Activated CD4-positive, CD25-positive, alpha-beta regulatory T cell (primary cell): ENCODE measurements at regions not wholly inside any gene's neighbourhood (a gene's known extent, or its start where the extent isn't known, plus 50 kb on each side); places are given as distances from the start of the nearest gene placed in this dataset.
"Not testable (repeated sequence)": the region's sequence is repeated elsewhere in the genome, so short reads cannot be mapped to it uniquely, and the experiment has no call there.

ENCODE experiments used
- DNase-seq, 4 experiments: peaks; one replicate each; lab custom pipeline; 2025; lab: John Stamatoyannopoulos, UW

DNA sequence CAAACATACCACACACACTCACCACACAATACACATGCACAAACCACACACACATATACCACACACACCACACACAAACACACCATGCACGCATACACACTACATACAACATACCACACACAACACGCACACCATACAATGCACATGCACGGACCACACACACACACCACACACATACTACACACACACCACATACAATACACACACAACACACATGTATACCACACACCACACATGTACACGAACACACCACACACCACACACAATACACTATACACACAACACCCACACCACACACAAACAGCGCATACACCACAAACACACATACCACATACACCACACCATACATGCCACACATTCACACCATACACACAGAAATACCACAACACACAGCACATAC is 480.3 kb downstream of the DIRAS2 start:
- DNase-seq, result no peak

DNA sequence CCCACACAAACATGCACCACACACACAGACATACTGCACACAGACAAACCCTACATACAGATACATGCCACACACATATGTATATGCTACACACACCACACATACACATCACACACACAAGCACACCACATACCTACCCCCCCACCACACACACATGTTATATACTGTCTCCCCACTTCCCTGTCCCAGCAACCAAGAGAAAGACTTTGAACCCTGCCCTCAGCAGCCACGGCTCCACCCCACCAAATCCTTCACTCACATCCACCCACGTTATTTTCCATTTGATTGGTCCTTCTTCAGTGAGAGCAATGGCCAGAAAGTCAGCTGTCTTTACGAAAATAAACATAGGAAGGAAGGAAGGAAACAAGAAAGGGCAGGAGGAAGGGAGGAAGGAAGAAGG is 479.8 kb downstream of the DIRAS2 start:
- DNase-seq, result no peak

DNA sequence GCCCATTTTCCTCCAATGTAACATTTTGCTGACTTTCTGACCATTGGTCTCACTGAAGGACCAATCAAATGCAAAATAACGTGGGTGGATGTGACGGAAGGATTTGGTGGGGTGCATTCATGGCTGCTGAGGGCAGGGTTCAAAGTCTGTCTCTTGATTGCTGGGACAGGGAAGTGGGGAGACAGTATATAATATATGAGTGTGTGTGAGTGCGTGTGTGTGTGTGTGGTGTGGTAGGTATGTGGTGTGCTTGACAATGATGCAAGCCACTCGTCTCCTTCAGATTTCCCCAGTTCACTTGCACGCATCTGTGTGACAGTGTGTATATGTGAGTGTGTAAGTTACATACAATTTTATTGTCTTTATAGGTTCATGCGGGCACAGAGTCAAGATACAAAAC is 477.3 kb downstream of the DIRAS2 start:
- no peak for DNase-seq

GRCh38 chr9:90166374-90166773 is 476.2 kb downstream of the DIRAS2 start:
- DNase-seq, result not testable (repeated sequence)

DNA sequence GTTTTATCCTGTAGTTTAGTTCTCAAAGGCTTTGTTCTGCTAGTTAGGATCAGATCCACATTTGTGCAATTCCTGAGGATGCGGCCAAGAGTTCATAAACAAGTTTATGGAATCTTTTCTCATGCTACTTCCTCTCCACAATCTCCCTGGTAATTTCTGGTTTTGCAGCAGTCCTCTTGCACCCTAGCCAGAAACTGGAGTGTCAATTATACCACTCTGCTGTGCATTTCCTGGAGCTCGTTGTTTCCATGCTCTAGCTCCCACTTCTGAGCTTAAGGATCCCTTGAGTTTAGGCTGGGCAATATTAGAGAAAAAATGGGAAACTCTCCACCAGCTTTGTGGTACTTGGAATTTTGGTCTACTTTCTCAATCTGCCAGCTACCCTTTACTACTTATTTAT is 474.7 kb downstream of the DIRAS2 start:
- no peak for DNase-seq

GRCh38 chr9:90169490-90169889 is 473.1 kb downstream of the DIRAS2 start:
- no peak for DNase-seq

- not testable (repeated sequence) for DNase-seq
These were observed 468.7 kb downstream of the DIRAS2 start for GRCh38 chr9:90173935-90174334.

DNA sequence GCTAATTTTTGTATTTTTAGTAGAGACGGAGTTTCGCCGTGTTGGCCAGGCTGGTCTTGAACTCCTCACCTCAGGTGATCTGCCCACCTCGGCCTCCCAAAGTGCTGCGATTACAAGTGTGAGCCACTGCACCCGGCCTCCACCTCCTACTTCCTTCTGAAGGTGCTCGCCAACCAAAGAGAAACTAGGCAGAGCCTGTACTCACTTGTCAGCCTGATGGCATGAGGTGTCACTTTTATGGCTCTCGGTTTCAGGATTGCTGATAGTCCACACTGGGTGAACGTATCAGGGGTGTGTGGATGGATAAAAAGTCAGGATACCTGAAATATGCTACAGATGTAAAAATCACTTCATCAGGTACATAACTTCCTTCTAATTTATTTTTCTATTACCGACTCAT is 468.3 kb downstream of the DIRAS2 start:
- not testable (repeated sequence) for DNase-seq

DNA sequence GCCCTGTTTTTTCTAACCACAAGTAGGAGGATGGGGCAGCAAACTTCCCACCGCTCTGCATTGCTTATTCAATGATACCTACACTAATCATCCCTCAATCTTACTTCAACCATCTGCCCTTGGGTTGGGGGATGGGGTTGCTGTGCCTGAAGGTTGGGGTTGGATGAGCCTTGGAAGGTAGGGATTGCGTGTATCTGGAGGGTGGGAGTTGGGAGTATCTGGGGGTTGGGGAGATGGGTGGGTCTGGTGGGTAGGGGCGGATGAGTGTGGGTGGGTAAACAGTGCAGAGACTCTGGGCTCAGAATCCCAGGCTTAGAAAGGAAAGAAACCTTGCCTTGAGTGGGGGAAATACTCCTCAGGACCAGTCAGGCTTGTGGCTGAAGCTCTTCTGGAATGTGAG is 467.4 kb downstream of the DIRAS2 start:
- DNase-seq, result no peak

GRCh38 chr9:90175865-90176264 is 466.8 kb downstream of the DIRAS2 start:
- DNase-seq, result no peak

- no peak for DNase-seq
These were observed 465.7 kb downstream of the DIRAS2 start for GRCh38 chr9:90176901-90177300.

GRCh38 chr9:90180381-90180780 is 462.2 kb downstream of the DIRAS2 start:
- DNase-seq, result no peak

GRCh38 chr9:90188656-90189055 is 454.0 kb downstream of the DIRAS2 start:
- no peak for DNase-seq

- DNase-seq, result no peak
These were observed 453.3 kb downstream of the DIRAS2 start for GRCh38 chr9:90189306-90189705.

- peak in 2 of 4 experiments; percentile 13 to 16 for DNase-seq
These were observed 450.2 kb downstream of the DIRAS2 start for GRCh38 chr9:90192465-90192864.

GRCh38 chr9:90198956-90199355 is 443.7 kb downstream of the DIRAS2 start:
- no peak for DNase-seq

DNA sequence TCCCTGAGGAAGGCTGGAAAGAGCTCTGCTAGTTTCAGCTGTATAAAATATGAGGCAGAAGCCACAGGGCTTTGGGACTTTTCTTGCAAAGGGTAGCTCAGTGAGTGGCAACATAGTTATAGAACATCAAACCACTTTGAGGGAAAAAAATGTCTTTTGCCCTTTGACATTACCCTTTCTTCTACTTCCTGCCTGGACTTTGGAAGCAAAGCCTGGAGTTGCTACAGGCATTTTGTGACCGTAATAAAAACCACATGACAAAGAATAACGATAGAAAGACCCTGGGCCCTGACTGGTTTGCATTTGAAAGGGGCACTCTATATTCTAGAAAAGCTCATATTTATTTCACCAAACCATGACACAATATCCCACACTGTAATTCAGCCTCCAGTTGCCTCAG is 440.9 kb downstream of the DIRAS2 start:
- no peak for DNase-seq

GRCh38 chr9:90204128-90204831 is 438.3 kb downstream of the DIRAS2 start:
- no peak for DNase-seq

DNA sequence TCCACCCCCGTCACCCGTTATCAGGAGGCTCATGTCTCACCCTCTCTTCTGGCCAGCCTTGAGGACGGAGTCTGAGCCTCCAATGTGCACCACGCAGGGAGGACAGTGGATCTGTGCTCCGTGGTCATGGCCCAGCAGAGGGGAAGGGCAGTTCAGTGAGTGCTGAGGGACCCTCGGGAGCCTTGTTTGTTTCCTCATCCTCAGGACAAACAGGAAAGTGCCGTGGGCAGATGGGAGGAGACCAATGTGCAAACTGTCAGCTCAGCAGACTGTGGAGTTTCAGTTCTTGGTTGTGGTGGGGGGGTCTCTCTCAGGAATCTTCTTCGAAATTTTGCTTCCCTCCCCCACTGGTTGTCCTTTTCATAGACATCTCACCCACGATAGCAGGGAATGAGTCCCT is 429.6 kb downstream of the DIRAS2 start:
- DNase-seq, result not testable (repeated sequence)

DNA sequence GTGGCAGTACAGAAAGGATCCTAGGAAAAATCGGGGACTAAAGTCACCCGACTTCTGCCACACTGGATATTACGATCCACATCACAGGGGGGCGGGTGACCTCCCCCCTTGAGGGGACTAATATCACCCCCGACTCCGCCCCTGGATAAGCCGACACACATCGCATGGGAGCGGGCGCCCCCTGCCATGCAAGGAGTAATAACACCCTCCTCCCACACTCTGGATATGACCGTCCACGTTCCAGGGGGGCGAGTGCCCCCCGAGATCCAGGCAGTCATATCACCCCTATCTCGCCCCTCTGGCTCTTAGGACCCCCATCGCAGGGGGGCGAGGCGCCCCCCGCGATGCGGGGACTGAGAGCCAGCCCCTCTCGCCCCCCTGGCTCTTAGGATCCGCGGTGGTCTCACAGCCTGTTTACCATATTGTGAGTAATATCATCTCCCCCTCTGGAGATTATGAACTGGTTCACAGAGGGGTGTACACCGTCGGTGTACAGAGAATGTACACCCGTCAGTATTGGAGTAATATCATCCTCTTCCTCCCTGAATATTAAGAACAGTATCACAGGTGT is 423.0 kb downstream of the DIRAS2 start:
- peak in 1 of 4 experiments; percentile 2 for DNase-seq

DNA sequence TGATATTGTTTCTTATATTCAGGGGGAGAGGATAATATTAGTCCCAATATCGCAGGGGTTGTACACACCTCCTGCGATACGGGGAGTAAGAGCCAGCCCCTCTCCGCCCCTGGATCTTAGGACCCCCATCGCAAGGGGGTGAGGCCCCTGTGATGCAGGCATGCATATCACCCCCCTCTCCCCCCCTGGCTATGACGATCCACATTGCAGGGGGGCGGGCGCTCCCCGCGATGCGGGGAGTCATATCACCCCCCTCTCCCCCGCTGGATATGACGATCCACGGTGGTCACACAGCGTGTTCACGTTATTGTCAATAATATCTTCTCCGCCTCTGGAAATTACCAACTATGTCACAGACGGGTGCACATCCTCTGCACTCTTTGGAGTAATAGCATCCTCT is 420.7 kb downstream of the DIRAS2 start:
- DNase-seq, result not testable (repeated sequence)

DNA sequence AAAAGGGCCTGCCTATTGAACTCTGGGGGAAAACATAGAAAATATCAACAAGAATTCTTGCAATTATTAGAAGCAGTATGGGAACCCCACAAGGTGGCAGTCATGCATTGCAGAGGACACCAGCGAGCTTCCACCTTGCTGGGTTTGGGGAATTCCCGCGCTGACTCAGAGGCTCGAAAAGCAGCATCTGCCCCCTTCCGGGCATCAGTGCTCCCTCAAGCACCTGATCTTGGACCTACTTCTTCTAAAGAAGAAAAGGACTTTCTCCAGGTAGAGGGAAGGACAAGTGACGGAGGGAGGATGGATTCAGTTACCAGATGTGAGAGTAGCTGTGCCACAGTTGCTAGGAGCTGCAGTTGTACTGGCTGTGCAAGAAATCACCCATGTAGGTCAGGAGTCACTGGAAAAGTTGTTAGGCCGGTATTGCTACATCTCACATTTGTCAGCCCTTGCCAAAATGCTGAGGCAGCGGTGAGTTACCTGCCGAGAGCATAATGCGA is 415.7 kb downstream of the DIRAS2 start:
- DNase-seq, result peak; percentile 3 to 17 (median 12)

- not testable (repeated sequence) for DNase-seq
These were observed 409.5 kb downstream of the DIRAS2 start for GRCh38 chr9:90233081-90233480.

- DNase-seq, result no peak
These were observed 402.1 kb downstream of the DIRAS2 start for GRCh38 chr9:90240541-90240940.
